GM12878 (cell line): ENCODE measurements at regions not wholly inside any gene's neighbourhood (a gene's known extent, or its start where the extent isn't known, plus 50 kb on each side); places are given as distances from the start of the nearest gene placed in this dataset.

Experiments
- ATAC-seq: fragments of 200-7000 bp; cut with Tn5 transposase; 3 replicates; pipeline ENCODE4 v1.9.1; 2020; ENCODE audit warnings: mild to moderate bottlenecking, moderate library complexity
- BruUV-seq: library from RNA; stranded (reverse); fragments of 400-500 nt; replicated peaks from 2 replicates; lab custom pipeline; 2021; lab: Mats Ljungman, UMichigan
- CTCF ChIA-PET: fragments of 300-600 bp; sonication (Branson Sonifier 250); formaldehyde crosslinking; extraction: SDS; loops from one replicate; lab custom pipeline; 2021; ENCODE audit warnings: inconsistent platforms; lab: Yijun Ruan, JAX
- POLR2A ChIA-PET: fragments of 350-600 bp; formaldehyde crosslinking; extraction: SDS; loops from one replicate; lab custom pipeline; 2021; ENCODE audit warnings: inconsistent platforms; lab: Charles Lee
- RAD21 ChIA-PET: fragments of 300-600 bp; sonication (Branson Sonifier 250); formaldehyde crosslinking; loops from one replicate; lab custom pipeline; 2023; ENCODE audit warnings: antibody characterized with exemption; ENCODE audit not compliant: unreplicated experiment; lab: Charles Lee
- SMC1A ChIA-PET: fragments of 300-600 bp; sonication (Branson Sonifier 250); formaldehyde crosslinking; loops from one replicate; lab custom pipeline; 2023; ENCODE audit not compliant: unreplicated experiment, uncharacterized antibody; lab: Charles Lee
- DNase-seq: peaks from one replicate; pipeline ENCODE4 v3.0.0-alpha.2; 2011; ENCODE audit warnings: low read depth, low spot score
- FAIRE-seq: peaks from 3 replicates; lab custom pipeline; 2011; peaks lifted over from hg19 to GRCh38; lab: Jason Lieb, UNC
- H2AFZ ChIP-seq: 2 replicates; pipeline ENCODE4 v1.6.0; 2011; ENCODE audit warnings: low read depth, low read length, control low read depth; ENCODE audit not compliant: control insufficient read depth
- H3K27ac ChIP-seq: 2 replicates; pipeline ENCODE4 v1.5.1; 2011; ENCODE audit warnings: control low read depth; ENCODE audit not compliant: control insufficient read depth, insufficient read depth
- H3K27me3 ChIP-seq, 2 experiments: replicated peaks in 1 of 2; 2 replicates each; pipeline versions ENCODE4 v1.6.0 to v1.6.1; 2011; ENCODE audit warnings: low read length in 1 of 2; ENCODE audit not compliant: control insufficient read depth in 2 of 2, insufficient read depth in 2 of 2
- H3K36me3 ChIP-seq, 2 experiments: 2 replicates each; pipeline ENCODE4 v1.5.1; 2011; ENCODE audit warnings: low read length in 1 of 2; ENCODE audit not compliant: control insufficient read depth in 2 of 2, insufficient read depth in 2 of 2
- H3K4me1 ChIP-seq: 2 replicates; pipeline ENCODE4 v1.6.1; 2011; ENCODE audit warnings: mild to moderate bottlenecking, low read length, moderate library complexity, mixed read lengths; ENCODE audit not compliant: control insufficient read depth, insufficient read depth
- H3K4me2 ChIP-seq: 2 replicates; pipeline ENCODE4 v1.6.0; 2011; ENCODE audit warnings: control low read depth; ENCODE audit not compliant: control insufficient read depth, insufficient read depth
- H3K4me3 ChIP-seq: fragments of 200-600 bp; sonication (generic); 2 replicates; pipeline ENCODE4 v1.5.1; 2016
- H3K79me2 ChIP-seq: 2 replicates; pipeline ENCODE4 v1.6.0; 2011; ENCODE audit warnings: low read length; ENCODE audit not compliant: control insufficient read depth, insufficient read depth
- H3K9ac ChIP-seq: 2 replicates; pipeline ENCODE4 v1.8.0; 2011; ENCODE audit warnings: low read length, control low read depth, mixed read lengths; ENCODE audit not compliant: control insufficient read depth, insufficient read depth
- H3K9me3 ChIP-seq: replicated peaks from 3 replicates; pipeline ENCODE4 v1.5.1; 2011; ENCODE audit warnings: mild to moderate bottlenecking, low read length; ENCODE audit not compliant: control insufficient read depth, insufficient read depth
- H4K20me1 ChIP-seq: 2 replicates; pipeline ENCODE4 v1.6.0; 2011; ENCODE audit not compliant: control insufficient read depth, insufficient read depth
- ATF7 ChIP-seq: fragments of 450-650 bp; IDR thresholded peaks from 2 replicates; pipeline ENCODE4 v1.6.1; 2016; ENCODE audit warnings: low read depth, mild to moderate bottlenecking
- CHD2 ChIP-seq: IDR thresholded peaks from 2 replicates; pipeline ENCODE4 v1.6.1; 2011; ENCODE audit warnings: low read depth, low read length, improper control_type of control experiment, borderline replicate concordance
- CHD4 ChIP-seq: fragments of 200-600 bp; sonication (generic); IDR thresholded peaks from 2 replicates; pipeline ENCODE4 v1.6.1; 2016; ENCODE audit warnings: mild to moderate bottlenecking
- CREM ChIP-seq: IDR thresholded peaks from 2 replicates; pipeline ENCODE4 v1.6.1; 2014; ENCODE audit warnings: antibody characterized with exemption, low read depth
- E2F4 ChIP-seq: IDR thresholded peaks from 2 replicates; pipeline ENCODE4 v1.6.1; 2012; ENCODE audit warnings: low read depth, low read length, improper control_type of control experiment
- ELK1 ChIP-seq: IDR thresholded peaks from 2 replicates; pipeline ENCODE4 v1.6.1; 2012; ENCODE audit warnings: low read depth, low read length, improper control_type of control experiment
- HCFC1 ChIP-seq: fragments of 150-350 bp; IDR thresholded peaks from 2 replicates; pipeline ENCODE4 v1.6.1; 2014; ENCODE audit warnings: low read length
- HDAC2 ChIP-seq: fragments of 200-600 bp; sonication (generic); IDR thresholded peaks from 2 replicates; pipeline ENCODE4 v1.6.1; 2017
- KDM1A ChIP-seq: fragments of 200-600 bp; sonication (generic); IDR thresholded peaks from 2 replicates; pipeline ENCODE4 v1.6.1; 2016; ENCODE audit warnings: borderline replicate concordance
- PAX8 ChIP-seq: fragments of 450-650 bp; IDR thresholded peaks from 2 replicates; pipeline ENCODE4 v1.6.1; 2017; ENCODE audit warnings: mild to moderate bottlenecking, moderate library complexity
- RELB ChIP-seq: fragments of 450-650 bp; IDR thresholded peaks from 2 replicates; pipeline ENCODE4 v1.6.1; 2017; ENCODE audit warnings: low read depth, mild to moderate bottlenecking, moderate library complexity
- SMC3 ChIP-seq: IDR thresholded peaks from 2 replicates; pipeline ENCODE4 v1.6.1; 2011; ENCODE audit warnings: low read length, improper control_type of control experiment, borderline replicate concordance
- USF2 ChIP-seq: IDR thresholded peaks from 2 replicates; pipeline ENCODE4 v1.6.1; 2011; ENCODE audit warnings: low read depth, low read length, improper control_type of control experiment, borderline replicate concordance
- ZBTB4 ChIP-seq: fragments of 450-650 bp; formaldehyde crosslinking; IDR thresholded peaks from 2 replicates; pipeline ENCODE4 v1.4.0; 2022; ENCODE audit warnings: mild to moderate bottlenecking, moderate library complexity
- ZNF217 ChIP-seq: fragments of 450-650 bp; IDR thresholded peaks from 2 replicates; pipeline ENCODE4 v1.6.1; 2017; ENCODE audit warnings: antibody characterized with exemption, mild to moderate bottlenecking
- ZNF24 ChIP-seq: fragments of 450-650 bp; IDR thresholded peaks from 2 replicates; pipeline ENCODE4 v1.6.1; 2017; ENCODE audit warnings: antibody characterized with exemption, mild to moderate bottlenecking
- ZNF622 ChIP-seq: fragments of 450-650 bp; IDR thresholded peaks from 2 replicates; pipeline ENCODE4 v1.6.1; 2017; ENCODE audit warnings: mild to moderate bottlenecking, inconsistent platforms
- WGBS: methylation state at CpG from one replicate; pipeline ENCODE4 v1.1.6; 2016; ENCODE audit warnings: low lambda C conversion rate; ENCODE audit not compliant: insufficient replicate concordance, insufficient coverage; ENCODE audit errors: missing lambda C conversion rate; 5-methylcytosine and 5-hydroxymethylcytosine counted together
- in situ Hi-C: fragments of 300-500 bp; cut with MboI; formaldehyde crosslinking; loops from 9 replicates; pipeline ENCODE4 v1.14.3; 2018; ENCODE audit warnings: mixed read lengths
- intact Hi-C: fragments of 100-400 bp; cut with micrococcal nuclease; formaldehyde crosslinking; loops from one replicate; pipeline ENCODE4 v1.14.2; 2022; ENCODE audit not compliant: unreplicated experiment

- RAD21 ChIA-PET = no interaction called here
- FAIRE-seq = no peak
- no peak for ATAC-seq
Measured at GRCh38 chr1:167150492-167150833, 56.6 kb downstream of the STYXL2 start.

More at GRCh38 chr1:167150492-167150833, 56.6 kb downstream of the STYXL2 start:
- SMC1A ChIA-PET = no interaction called here
- Histone ChIP-seq H3K4me3 (no peak overlapping the region), H2AFZ (no peak overlapping the region), H3K9me3 (no peaks in the 10 kb centered on the region; the same call in 2 of the 3 replicates), H3K36me3 (no peaks in the 10 kb centered on the region), H3K27ac (no peak overlapping the region), H3K27me3 (no peaks in the 10 kb centered on the region), H3K79me2 (no peaks in the 10 kb centered on the region)
- intact Hi-C loops (no loop called here), in situ Hi-C loops (no loop called here)
- no TSS peak for BruUV-seq
- POLR2A ChIA-PET = no interaction called here
- no peak for DNase-seq
- WGBS = 47% methylated on average over 2 of the region's 2 CpGs
- CTCF ChIA-PET = no interaction called here
- no peak for TF ChIP-seq HDAC2
- no peak for TF ChIP-seq CREM
- no peak for TF ChIP-seq ZNF24
- TF ChIP-seq ZNF217 = no peak
- no peak for TF ChIP-seq CHD2
- TF ChIP-seq CHD4 = no peak
- no peak for TF ChIP-seq KDM1A
- no peak for TF ChIP-seq E2F4
- TF ChIP-seq HCFC1 = no peak
- TF ChIP-seq ZNF622 = no peak
- no peak for TF ChIP-seq USF2
- TF ChIP-seq SMC3 = no peak
- TF ChIP-seq RELB = no peak
- TF ChIP-seq ELK1 = no peak
- no peak for TF ChIP-seq ZBTB4 (CRISPR knock-in tag)
- no peak for TF ChIP-seq ATF7
- no peak for TF ChIP-seq PAX8
- TF ChIP-seq, all 136 proteins: peak for 0
- Histone ChIP-seq H4K20me1 (no peaks in the 10 kb centered on the region), H3K4me1 (no peaks in the 10 kb centered on the region), H3K9ac (no peak overlapping the region), H3K4me2 (no peak overlapping the region)
